Mesendoderm (in vitro differentiated cells): ENCODE measurements at regions not wholly inside any gene's neighbourhood (a gene's known extent, or its start where the extent isn't known, plus 50 kb on each side); places are given as distances from the start of the nearest gene placed in this dataset.

Experiments
- DNase-seq: peaks from one replicate; pipeline ENCODE4 v3.0.0; 2013
- H2AK5ac ChIP-seq: 2 replicates; pipeline ENCODE4 v1.6.1; 2013; ENCODE audit warnings: low read length, inconsistent platforms
- H2BK120ac ChIP-seq: 2 replicates; pipeline ENCODE4 v1.6.1; 2013; ENCODE audit warnings: low read depth, mild to moderate bottlenecking, low read length, moderate library complexity, mixed read lengths
- H2BK15ac ChIP-seq: replicated peaks from 2 replicates; pipeline ENCODE4 v1.6.1; 2013; ENCODE audit warnings: low read depth, mild to moderate bottlenecking, moderate library complexity
- H2BK5ac ChIP-seq: 2 replicates; pipeline ENCODE4 v1.6.1; 2013; ENCODE audit warnings: low read length, inconsistent platforms
- H3K18ac ChIP-seq: 2 replicates; pipeline ENCODE4 v1.6.1; 2013; ENCODE audit warnings: mild to moderate bottlenecking, low read length, mixed read lengths
- H3K23ac ChIP-seq: one replicate; pipeline ENCODE4 v1.6.1; 2013; ENCODE audit warnings: low read length
- H3K27ac ChIP-seq: 2 replicates; pipeline ENCODE4 v1.5.1; 2013; ENCODE audit warnings: low read depth, mild to moderate bottlenecking, inconsistent platforms, low read length, moderate library complexity
- H3K27me3 ChIP-seq: 2 replicates; pipeline ENCODE4 v1.6.1; 2013; ENCODE audit warnings: low read length, control low read depth, mild to moderate bottlenecking, inconsistent platforms; ENCODE audit not compliant: insufficient read depth, poor library complexity
- H3K36me3 ChIP-seq: 2 replicates; pipeline ENCODE4 v1.6.1; 2013; ENCODE audit warnings: low read length, inconsistent platforms; ENCODE audit not compliant: control insufficient read depth, insufficient read depth
- H3K4ac ChIP-seq: one replicate; pipeline ENCODE4 v1.6.1; 2013; ENCODE audit warnings: low read depth, mild to moderate bottlenecking, low read length, moderate library complexity
- H3K4me1 ChIP-seq: 2 replicates; pipeline ENCODE4 v1.6.1; 2013; ENCODE audit warnings: low read depth, low read length, inconsistent platforms; ENCODE audit not compliant: control insufficient read depth
- H3K4me2 ChIP-seq: 2 replicates; pipeline ENCODE4 v1.6.1; 2013; ENCODE audit warnings: low read length
- H3K4me3 ChIP-seq: 2 replicates; pipeline ENCODE4 v1.5.1; 2013; ENCODE audit warnings: mild to moderate bottlenecking, low read length
- H3K56ac ChIP-seq: one replicate; pipeline ENCODE4 v1.6.1; 2013; ENCODE audit warnings: low read length
- H3K79me1 ChIP-seq: 2 replicates; pipeline ENCODE4 v1.6.1; 2013; ENCODE audit warnings: low read length, inconsistent platforms
- H3K79me2 ChIP-seq: 2 replicates; pipeline ENCODE4 v1.6.1; 2013; ENCODE audit warnings: mild to moderate bottlenecking, low read length; ENCODE audit not compliant: control insufficient read depth, insufficient read depth
- H3K9ac ChIP-seq: 2 replicates; pipeline ENCODE4 v1.6.1; 2013; ENCODE audit warnings: low read length, inconsistent platforms
- H4K5ac ChIP-seq: one replicate; pipeline ENCODE4 v1.6.1; 2013; ENCODE audit warnings: low read length
- H4K8ac ChIP-seq: one replicate; pipeline ENCODE4 v1.6.1; 2013; ENCODE audit warnings: low read depth, mild to moderate bottlenecking, control low read depth, low read length, moderate library complexity
- WGBS: extraction: QIAGEN DNeasy Blood & Tissue Kit; methylation state at CpG from one replicate; pipeline ENCODE4 v1.1.7; 2013; ENCODE audit warnings: low lambda C conversion rate, missing lambda C conversion rate; ENCODE audit not compliant: insufficient coverage; ENCODE audit errors: extremely low coverage; 5-methylcytosine and 5-hydroxymethylcytosine counted together

DNA sequence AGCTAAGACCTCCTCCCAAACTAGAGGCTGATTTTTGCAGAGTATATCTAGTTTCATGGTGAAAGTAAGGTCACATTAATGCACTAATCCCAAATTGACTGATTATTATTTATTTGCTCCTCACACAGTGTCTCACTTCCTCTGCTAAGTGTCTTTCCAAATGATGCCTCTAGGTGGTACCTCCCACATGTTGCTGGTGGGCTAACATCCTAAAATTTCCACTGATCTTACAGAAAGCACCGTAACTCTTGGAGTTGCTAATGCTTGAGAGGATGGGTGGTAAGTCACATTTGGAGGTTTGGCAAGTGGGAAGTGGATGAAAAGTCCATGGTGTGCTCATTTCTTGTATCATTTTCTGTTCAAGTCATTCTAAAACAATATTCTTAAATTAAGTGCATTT lies 428.7 kb upstream of the GYPC start:
- WGBS = no CpG with 5 or more reads among the region's 1 CpG
- H3K56ac ChIP-seq = no peak overlapping the region
- H3K4me2 ChIP-seq = no peak overlapping the region
- no peak overlapping the region for H2BK120ac ChIP-seq
- no peak overlapping the region for H4K8ac ChIP-seq
- H3K36me3 ChIP-seq = no peaks in the 10 kb centered on the region
- H3K4me1 ChIP-seq = no peaks in the 10 kb centered on the region
- no peak overlapping the region for H2BK5ac ChIP-seq
- H3K23ac ChIP-seq = no peak overlapping the region
- no peak overlapping the region for H3K27ac ChIP-seq
- no peak overlapping the region for H2BK15ac ChIP-seq
- peak; percentile 44 for DNase-seq
- no peak overlapping the region for H4K5ac ChIP-seq
- no peak overlapping the region for H2AK5ac ChIP-seq
- no peak overlapping the region for H3K9ac ChIP-seq
- no peaks in the 10 kb centered on the region for H3K79me1 ChIP-seq
- no peak overlapping the region for H3K18ac ChIP-seq
- no peaks in the 10 kb centered on the region for H3K27me3 ChIP-seq
- H3K79me2 ChIP-seq = no peaks in the 10 kb centered on the region
- no peak overlapping the region for H3K4me3 ChIP-seq
- H3K4ac ChIP-seq = no peak overlapping the region

GRCh38 chr2:126228531-126228930 lies 427.4 kb upstream of the GYPC start:
- Histone ChIP-seq H3K4me2 (no peak overlapping the region), H3K36me3 (no peaks in the 10 kb centered on the region), H2BK15ac (no peak overlapping the region), H3K23ac (no peak overlapping the region), H3K79me2 (no peaks in the 10 kb centered on the region), H2BK5ac (no peak overlapping the region), H4K8ac (no peak overlapping the region), H3K9ac (no peak overlapping the region), H3K4me1 (no peaks in the 10 kb centered on the region), H3K4me3 (no peak overlapping the region), H3K27me3 (no peaks in the 10 kb centered on the region), H4K5ac (no peak overlapping the region), H3K27ac (no peak overlapping the region), H3K4ac (no peak overlapping the region), H3K79me1 (no peaks in the 10 kb centered on the region), H3K56ac (no peak overlapping the region), H3K18ac (no peak overlapping the region), H2AK5ac (no peak overlapping the region), H2BK120ac (no peak overlapping the region)
- DNase-seq = no peak
- no CpG with 5 or more reads among the region's 1 CpG for WGBS

DNA sequence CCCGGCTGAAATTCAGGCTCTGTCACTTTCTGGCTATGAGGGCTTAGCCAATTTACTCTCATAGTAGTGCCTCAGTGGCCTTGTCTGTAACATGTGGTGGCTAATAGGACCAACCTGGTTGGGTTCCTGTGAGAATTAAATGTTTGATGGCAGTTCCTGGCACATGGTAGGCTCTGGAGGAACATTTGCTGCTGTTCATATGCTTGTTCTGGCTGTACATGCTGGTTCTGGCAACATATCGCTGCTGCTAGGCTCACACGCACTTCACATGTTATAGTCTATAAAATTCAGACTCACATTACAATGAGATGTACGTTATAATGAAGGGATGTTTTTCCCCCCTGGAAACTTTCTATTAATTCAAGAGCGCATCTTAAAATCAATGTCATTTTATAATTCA lies 417.7 kb upstream of the GYPC start:
- WGBS = no CpG with 5 or more reads among the region's 5 CpGs
- no peak overlapping the region for H3K4me2 ChIP-seq
- DNase-seq = no peak
- no peaks in the 10 kb centered on the region for H3K79me1 ChIP-seq
- no peaks in the 10 kb centered on the region for H3K27me3 ChIP-seq
- H2BK120ac ChIP-seq = no peak overlapping the region
- H3K27ac ChIP-seq = no peak overlapping the region
- no peak overlapping the region for H3K4ac ChIP-seq
- H2BK15ac ChIP-seq = no peak overlapping the region
- H3K9ac ChIP-seq = no peak overlapping the region
- H2BK5ac ChIP-seq = no peak overlapping the region
- no peak overlapping the region for H3K18ac ChIP-seq
- no peak overlapping the region for H4K8ac ChIP-seq
- no peaks in the 10 kb centered on the region for H3K4me1 ChIP-seq
- no peak overlapping the region for H3K56ac ChIP-seq
- no peaks in the 10 kb centered on the region for H3K79me2 ChIP-seq
- H3K36me3 ChIP-seq = no peaks in the 10 kb centered on the region
- no peak overlapping the region for H2AK5ac ChIP-seq
- no peak overlapping the region for H4K5ac ChIP-seq
- H3K4me3 ChIP-seq = no peak overlapping the region
- H3K23ac ChIP-seq = no peak overlapping the region

- WGBS = no CpG with 5 or more reads among the region's 5 CpGs
- H2BK120ac ChIP-seq = no peak overlapping the region
- no peak overlapping the region for H2BK5ac ChIP-seq
- H3K56ac ChIP-seq = no peak overlapping the region
- no peak overlapping the region for H3K9ac ChIP-seq
- no peak overlapping the region for H4K8ac ChIP-seq
- H3K36me3 ChIP-seq = no peaks in the 10 kb centered on the region
- H3K23ac ChIP-seq = no peak overlapping the region
- no peaks in the 10 kb centered on the region for H3K27me3 ChIP-seq
- no peak overlapping the region for H2BK15ac ChIP-seq
- no peak overlapping the region for H3K4me2 ChIP-seq
- no peak overlapping the region for H3K4me3 ChIP-seq
- no peaks in the 10 kb centered on the region for H3K79me1 ChIP-seq
- H3K18ac ChIP-seq = no peak overlapping the region
- no peaks in the 10 kb centered on the region for H3K4me1 ChIP-seq
- no peaks in the 10 kb centered on the region for H3K79me2 ChIP-seq
- H3K4ac ChIP-seq = no peak overlapping the region
- H4K5ac ChIP-seq = no peak overlapping the region
- DNase-seq = no peak
- H3K27ac ChIP-seq = no peak overlapping the region
- no peak overlapping the region for H2AK5ac ChIP-seq
These were observed 416.5 kb upstream of the GYPC start for GRCh38 chr2:126239320-126239955.

DNA sequence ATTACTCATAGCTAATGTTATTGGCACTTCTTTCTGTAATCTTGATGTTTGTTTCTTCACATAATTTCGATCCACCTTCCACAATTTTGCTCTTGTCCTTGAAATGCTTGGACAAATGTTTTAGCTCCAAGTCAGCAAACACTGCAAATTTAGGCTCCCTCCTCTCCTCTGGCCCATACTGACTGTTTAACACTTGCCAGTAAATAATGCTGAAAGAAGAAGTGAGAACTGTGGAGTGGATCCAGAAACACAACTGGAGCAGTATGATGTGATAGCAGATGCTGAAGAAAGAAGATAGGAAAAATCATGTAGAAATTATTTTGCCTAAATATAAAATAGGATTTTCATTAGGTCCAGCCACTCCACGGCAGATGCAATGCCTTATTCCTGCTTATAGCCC lies 415.0 kb upstream of the GYPC start:
- Histone ChIP-seq H3K79me2 (no peaks in the 10 kb centered on the region), H3K56ac (no peak overlapping the region), H3K18ac (no peak overlapping the region), H3K27ac (no peak overlapping the region), H2BK120ac (no peak overlapping the region), H4K8ac (no peak overlapping the region), H2AK5ac (no peak overlapping the region), H2BK5ac (no peak overlapping the region), H2BK15ac (no peak overlapping the region), H3K79me1 (no peaks in the 10 kb centered on the region), H3K4ac (no peak overlapping the region), H3K4me2 (no peak overlapping the region), H3K27me3 (no peaks in the 10 kb centered on the region), H4K5ac (no peak overlapping the region), H3K4me1 (no peaks in the 10 kb centered on the region), H3K9ac (no peak overlapping the region), H3K36me3 (no peaks in the 10 kb centered on the region), H3K23ac (no peak overlapping the region), H3K4me3 (no peak overlapping the region)
- no CpG with 5 or more reads among the region's 2 CpGs for WGBS
- DNase-seq = no peak

GRCh38 chr2:126241411-126241810 lies 414.5 kb upstream of the GYPC start:
- Histone ChIP-seq H2AK5ac (no peak overlapping the region), H3K9ac (no peak overlapping the region), H3K18ac (no peak overlapping the region), H3K79me2 (no peaks in the 10 kb centered on the region), H3K79me1 (no peaks in the 10 kb centered on the region), H3K27ac (no peak overlapping the region), H2BK5ac (no peak overlapping the region), H3K4me2 (no peak overlapping the region), H3K4me3 (no peak overlapping the region), H2BK120ac (no peak overlapping the region), H3K36me3 (no peaks in the 10 kb centered on the region), H3K27me3 (no peaks in the 10 kb centered on the region), H4K8ac (no peak overlapping the region), H3K4me1 (no peaks in the 10 kb centered on the region), H2BK15ac (no peak overlapping the region), H3K56ac (no peak overlapping the region), H4K5ac (no peak overlapping the region), H3K23ac (no peak overlapping the region), H3K4ac (no peak overlapping the region)
- no peak for DNase-seq
- no CpG with 5 or more reads among the region's 4 CpGs for WGBS
